ENCODE measurements at regions not wholly inside any gene's neighbourhood (a gene's known extent, or its start where the extent isn't known, plus 50 kb on each side); places are given as distances from the start of the nearest gene placed in this dataset.

- TF ChIP-seq JUN (IDR thresholded peaks at IDR 0.05; ENCODE audit: borderline replicate concordance, insufficient read depth, insufficient read length, low read depth) (no peak), POLR2A (IDR thresholded peaks at IDR 0.05; ENCODE audit: low read depth, low read length) (no peak), GATA2 (IDR thresholded peaks at IDR 0.05; ENCODE audit: insufficient read depth, insufficient read length, low read depth, low read length) (no peak), CTCF (IDR thresholded peaks at IDR 0.05; ENCODE audit: extremely low read depth in 1 of 2, insufficient read depth in 1 of 2, low read depth in 1 of 2, low read length in 2 of 2) (no peak), EZH2 (IDR thresholded peaks at IDR 0.05; ENCODE audit: borderline replicate concordance, low read depth, low read length, severe bottlenecking) (no peak), MAX (IDR thresholded peaks at IDR 0.05; ENCODE audit: insufficient read depth, insufficient read length) (no peak)
These were observed 135.5 kb downstream of the GLI2 start for GRCh38 chr2:120871016-120871635.
